ENCODE measurements at regions not wholly inside any gene's neighbourhood (a gene's known extent, or its start where the extent isn't known, plus 50 kb on each side); places are given as distances from the start of the nearest gene placed in this dataset.
"Not testable (repeated sequence)": the region's sequence is repeated elsewhere in the genome, so short reads cannot be mapped to it uniquely, and the experiment has no call there.

GRCh38 chr11:107257710-107258109 lies 199.9 kb downstream of the CWF19L2 start:
- ChIA-PET POLR2A (no interaction called here), CTCF (no interaction called here)
- no peak overlapping the region for H3K4me3 ChIP-seq (ENCODE audit: low read depth, low read length)
- no peaks in the 10 kb centered on the region for H3K36me3 ChIP-seq (ENCODE audit: control insufficient read depth in 2 of 2, insufficient read depth in 1 of 2, low read length in 2 of 2)
- no peak for TF ChIP-seq ZNF670 (tag by site-specific recombination; IDR thresholded peaks at IDR 0.05; ENCODE audit: low read depth)
- no peak for TF ChIP-seq ZNF529 (tag by site-specific recombination; IDR thresholded peaks at IDR 0.05; ENCODE audit: insufficient replicate concordance)
- TF ChIP-seq ZNF366 (tag by site-specific recombination; conservative IDR thresholded peaks at IDR 0.05) = no peak
- no peak for TF ChIP-seq ZNF610 (tag by site-specific recombination; IDR thresholded peaks at IDR 0.05; ENCODE audit: borderline replicate concordance)
- TF ChIP-seq ZNF335 (tag by site-specific recombination; conservative IDR thresholded peaks at IDR 0.05) = no peak
- no peak for TF ChIP-seq ZNF398 (tag by site-specific recombination; IDR thresholded peaks at IDR 0.05)
- no peak for TF ChIP-seq ZNF394 (tag by site-specific recombination; IDR thresholded peaks at IDR 0.05; ENCODE audit: borderline replicate concordance)
- TF ChIP-seq ZNF354C (tag by site-specific recombination; IDR thresholded peaks at IDR 0.05; ENCODE audit: borderline replicate concordance, low read depth) = no peak
- no peak for TF ChIP-seq KLF17 (tag by site-specific recombination; IDR thresholded peaks at IDR 0.05)
- TF ChIP-seq ZNF513 (tag by site-specific recombination; IDR thresholded peaks at IDR 0.05) = no peak
- no peak for TF ChIP-seq HOXD13 (CRISPR knock-in tag; IDR thresholded peaks at IDR 0.05; ENCODE audit: borderline replicate concordance)
- TF ChIP-seq ZNF623 (tag by site-specific recombination; IDR thresholded peaks at IDR 0.05) = no peak
- no peak for TF ChIP-seq KLF8 (tag by site-specific recombination; IDR thresholded peaks at IDR 0.05)
- TF ChIP-seq KLF9 (tag by site-specific recombination; IDR thresholded peaks at IDR 0.05; ENCODE audit: low read depth) = no peak
- TF ChIP-seq ZNF561 (tag by site-specific recombination; IDR thresholded peaks at IDR 0.05; ENCODE audit: borderline replicate concordance) = no peak
- TF ChIP-seq OSR2 (tag by site-specific recombination; IDR thresholded peaks at IDR 0.05) = no peak
- no peak for TF ChIP-seq ZNF26 (tag by site-specific recombination; IDR thresholded peaks at IDR 0.05)
- H3K4me1 ChIP-seq (ENCODE audit: control insufficient read depth, insufficient read depth, low read length) = no peaks in the 10 kb centered on the region; the same call in 1 of the 2 replicates
- no peaks in the 10 kb centered on the region for H3K9me3 ChIP-seq (ENCODE audit: control insufficient read depth, insufficient read depth, low read depth, low read length)
- no peak overlapping the region for H3K27ac ChIP-seq (ENCODE audit: extremely low read depth, low read depth, low read length)

- H3K27ac ChIP-seq (ENCODE audit: extremely low read depth, low read depth, low read length); H3K9me3 ChIP-seq (ENCODE audit: control insufficient read depth, insufficient read depth, low read depth, low read length); H3K4me3 ChIP-seq (ENCODE audit: low read depth, low read length); POLR2A ChIA-PET; H3K4me1 ChIP-seq (ENCODE audit: control insufficient read depth, insufficient read depth, low read length); CTCF ChIA-PET; H3K36me3 ChIP-seq (ENCODE audit: control insufficient read depth in 2 of 2, insufficient read depth in 1 of 2, low read length in 2 of 2): not testable (repeated sequence)
Measured at GRCh38 chr11:107253661-107254060, 204.0 kb downstream of the CWF19L2 start.

Measured in HEK293 (cell line).